HG03457 (cell line): ENCODE measurements at regions not wholly inside any gene's neighbourhood (a gene's known extent, or its start where the extent isn't known, plus 50 kb on each side); places are given as distances from the start of the nearest gene placed in this dataset.
"Not testable (repeated sequence)": the region's sequence is repeated elsewhere in the genome, so short reads cannot be mapped to it uniquely, and the experiment has no call there.

Experiments
- ATAC-seq: cut with Tn5 transposase; IDR thresholded peaks from one replicate; pipeline ENCODE4 v1.9.1; 2021; ENCODE audit warnings: moderate number of reproducible peaks; ENCODE audit not compliant: unreplicated experiment

GRCh38 chr5:174610968-174611367 lies 113.4 kb upstream of the MSX2 start:
- no peak for ATAC-seq

- no peak for ATAC-seq
Observed at GRCh38 chr5:174612686-174613085, 111.7 kb upstream of the MSX2 start.

- no peak for ATAC-seq
Observed at GRCh38 chr5:174614500-174615135, 109.8 kb upstream of the MSX2 start.

GRCh38 chr5:174616036-174616435 lies 108.3 kb upstream of the MSX2 start:
- ATAC-seq: no peak

- no peak for ATAC-seq
Observed at GRCh38 chr5:174617285-174617684, 107.1 kb upstream of the MSX2 start.

GRCh38 chr5:174617910-174618309 lies 106.5 kb upstream of the MSX2 start:
- no peak for ATAC-seq

- ATAC-seq: no peak
Observed at GRCh38 chr5:174618589-174618988, 105.8 kb upstream of the MSX2 start.

GRCh38 chr5:174622067-174622466 lies 102.3 kb upstream of the MSX2 start:
- no peak for ATAC-seq

- ATAC-seq: no peak
Observed at GRCh38 chr5:174623018-174623417, 101.4 kb upstream of the MSX2 start.

- ATAC-seq: no peak
Observed at GRCh38 chr5:174623433-174624019, 100.9 kb upstream of the MSX2 start.

- no peak for ATAC-seq
Observed at GRCh38 chr5:174624733-174625522, 99.5 kb upstream of the MSX2 start.

- ATAC-seq: no peak
Observed at GRCh38 chr5:174625591-174626350, 98.6 kb upstream of the MSX2 start.

GRCh38 chr5:174626369-174626920 lies 97.9 kb upstream of the MSX2 start:
- no peak for ATAC-seq

- ATAC-seq: no peak
Observed at GRCh38 chr5:174636094-174636493, 88.3 kb upstream of the MSX2 start.

- no peak for ATAC-seq
Observed at GRCh38 chr5:174642816-174643405, 81.5 kb upstream of the MSX2 start.

GRCh38 chr5:174644436-174644835 lies 79.9 kb upstream of the MSX2 start:
- no peak for ATAC-seq

GRCh38 chr5:174644923-174645322 lies 79.5 kb upstream of the MSX2 start:
- ATAC-seq: no peak

GRCh38 chr5:174645677-174646076 lies 78.7 kb upstream of the MSX2 start:
- ATAC-seq: no peak

GRCh38 chr5:174648618-174649017 lies 75.8 kb upstream of the MSX2 start:
- not testable (repeated sequence) for ATAC-seq

- ATAC-seq: no peak
Observed at GRCh38 chr5:174649391-174649790, 75.0 kb upstream of the MSX2 start.

GRCh38 chr5:174654442-174654841 lies 69.9 kb upstream of the MSX2 start:
- ATAC-seq: no peak
